GM13977 (cell line): ENCODE measurements at regions not wholly inside any gene's neighbourhood (a gene's known extent, or its start where the extent isn't known, plus 50 kb on each side); places are given as distances from the start of the nearest gene placed in this dataset.

Source experiments
- DNase-seq: peaks from one replicate; pipeline ENCODE4 v3.0.0; 2012; ENCODE audit warnings: low spot score
- in situ Hi-C: fragments of 300-500 bp; cut with MboI; formaldehyde crosslinking; loops from one replicate; pipeline ENCODE4 v1.12.0; 2022; ENCODE audit warnings: low sequenced_read_pairs, low pct_unique_long_range_greater_than_20kb, mixed read lengths, inconsistent platforms; ENCODE audit not compliant: unreplicated experiment
- TF ChIP-seq, protein P1 (sequence below): IDR thresholded peaks from 2 replicates; pipeline ENCODE4 v1.5.1; 2012; ENCODE audit warnings: mild to moderate bottlenecking, control low read depth; ENCODE audit not compliant: insufficient read depth; ENCODE audit errors: extremely low read depth, missing control alignments

DNA sequence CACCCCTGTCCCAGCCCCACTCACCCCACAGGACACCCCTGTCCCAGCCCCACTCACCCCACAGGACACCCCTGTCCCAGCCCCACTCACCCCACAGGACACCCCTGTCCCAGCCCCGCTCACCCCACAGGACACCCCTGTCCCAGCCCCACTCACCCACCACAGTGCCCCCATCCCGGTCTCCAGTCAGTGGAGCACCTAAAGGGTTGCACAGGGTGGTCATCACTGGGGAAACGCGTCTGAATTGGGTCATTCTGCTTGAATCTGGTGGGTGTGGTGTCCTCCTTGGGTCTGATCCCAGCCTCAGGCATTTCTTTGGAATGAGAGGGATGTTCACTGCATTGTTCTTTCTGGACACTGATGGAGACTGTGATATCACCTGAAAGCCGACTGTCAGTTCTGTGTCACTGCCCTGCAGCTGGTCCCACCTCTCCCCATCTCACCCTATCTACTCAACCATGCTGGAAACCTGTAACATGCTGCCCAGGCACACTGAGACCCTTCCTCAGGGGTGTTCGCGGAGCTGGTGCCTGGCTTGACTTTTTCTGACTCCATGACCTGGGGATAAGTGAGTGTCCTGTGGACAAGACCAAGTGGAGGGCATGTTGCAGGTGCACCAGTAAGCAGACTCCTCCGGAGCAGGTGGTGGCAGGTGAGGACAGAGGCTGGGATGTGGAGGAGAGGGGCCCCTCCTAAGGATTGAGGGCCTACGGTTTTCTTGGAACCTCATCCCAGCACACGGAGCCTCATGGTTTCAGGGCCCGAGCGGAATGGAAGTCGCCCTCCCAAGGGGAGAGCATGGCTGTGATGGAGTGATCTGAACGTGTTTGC lies 262.5 kb upstream of the PPP2R2D start:
- TF ChIP-seq, protein P1, sequence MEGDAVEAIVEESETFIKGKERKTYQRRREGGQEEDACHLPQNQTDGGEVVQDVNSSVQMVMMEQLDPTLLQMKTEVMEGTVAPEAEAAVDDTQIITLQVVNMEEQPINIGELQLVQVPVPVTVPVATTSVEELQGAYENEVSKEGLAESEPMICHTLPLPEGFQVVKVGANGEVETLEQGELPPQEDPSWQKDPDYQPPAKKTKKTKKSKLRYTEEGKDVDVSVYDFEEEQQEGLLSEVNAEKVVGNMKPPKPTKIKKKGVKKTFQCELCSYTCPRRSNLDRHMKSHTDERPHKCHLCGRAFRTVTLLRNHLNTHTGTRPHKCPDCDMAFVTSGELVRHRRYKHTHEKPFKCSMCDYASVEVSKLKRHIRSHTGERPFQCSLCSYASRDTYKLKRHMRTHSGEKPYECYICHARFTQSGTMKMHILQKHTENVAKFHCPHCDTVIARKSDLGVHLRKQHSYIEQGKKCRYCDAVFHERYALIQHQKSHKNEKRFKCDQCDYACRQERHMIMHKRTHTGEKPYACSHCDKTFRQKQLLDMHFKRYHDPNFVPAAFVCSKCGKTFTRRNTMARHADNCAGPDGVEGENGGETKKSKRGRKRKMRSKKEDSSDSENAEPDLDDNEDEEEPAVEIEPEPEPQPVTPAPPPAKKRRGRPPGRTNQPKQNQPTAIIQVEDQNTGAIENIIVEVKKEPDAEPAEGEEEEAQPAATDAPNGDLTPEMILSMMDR: no peak
- DNase-seq: no peak
- in situ Hi-C loops: no loop called here

DNA sequence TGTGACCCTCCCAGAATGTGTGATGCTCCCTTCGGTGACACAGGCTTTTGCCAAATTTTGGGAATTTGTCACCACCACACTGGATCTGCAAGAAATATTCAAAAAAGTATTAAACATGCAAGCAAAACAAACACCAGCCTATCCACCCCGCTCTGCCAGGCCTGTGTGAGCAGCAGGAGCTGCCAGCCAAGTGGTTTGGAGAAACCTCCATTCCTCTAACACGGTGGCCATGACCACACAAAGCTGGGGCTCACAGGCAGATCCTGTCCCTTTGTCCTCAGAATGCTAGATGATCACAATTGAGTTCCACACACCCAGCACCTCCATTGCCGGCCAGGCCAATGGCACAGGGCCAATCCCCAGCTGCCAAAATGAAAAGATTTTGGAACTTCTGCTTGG lies 261.9 kb upstream of the PPP2R2D start:
- DNase-seq: no peak
- in situ Hi-C loops: no loop called here
- TF ChIP-seq, protein P1: no peak

DNA sequence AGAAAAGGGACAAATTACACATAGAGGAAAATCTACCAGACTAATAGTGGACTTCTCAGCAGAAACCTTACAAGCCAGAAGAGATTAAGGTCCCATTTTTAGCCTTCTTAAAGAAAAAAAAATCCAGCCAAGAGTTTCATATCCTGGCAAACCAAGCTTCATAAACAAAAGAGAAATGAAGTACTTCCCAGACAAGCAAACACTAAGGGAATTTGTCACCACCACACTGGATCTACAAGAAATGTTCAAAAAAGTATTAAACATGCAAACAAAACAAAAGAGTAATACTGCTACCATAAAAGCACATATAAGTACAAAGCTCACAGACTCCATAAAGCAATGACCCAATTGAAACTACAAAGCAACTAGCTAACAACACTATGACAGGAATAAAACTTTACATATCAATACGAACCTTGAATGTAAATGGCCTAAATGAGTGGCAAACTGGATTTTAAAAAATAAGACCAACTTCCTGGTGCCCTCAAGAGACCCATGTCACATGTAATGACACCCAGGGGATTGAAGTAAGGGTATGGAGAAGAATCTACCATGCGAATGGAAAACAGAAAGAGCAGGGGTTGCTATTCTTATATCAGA lies 260.7 kb upstream of the PPP2R2D start:
- in situ Hi-C loops: no loop called here
- no peak for DNase-seq
- TF ChIP-seq, protein P1: no peak

DNA sequence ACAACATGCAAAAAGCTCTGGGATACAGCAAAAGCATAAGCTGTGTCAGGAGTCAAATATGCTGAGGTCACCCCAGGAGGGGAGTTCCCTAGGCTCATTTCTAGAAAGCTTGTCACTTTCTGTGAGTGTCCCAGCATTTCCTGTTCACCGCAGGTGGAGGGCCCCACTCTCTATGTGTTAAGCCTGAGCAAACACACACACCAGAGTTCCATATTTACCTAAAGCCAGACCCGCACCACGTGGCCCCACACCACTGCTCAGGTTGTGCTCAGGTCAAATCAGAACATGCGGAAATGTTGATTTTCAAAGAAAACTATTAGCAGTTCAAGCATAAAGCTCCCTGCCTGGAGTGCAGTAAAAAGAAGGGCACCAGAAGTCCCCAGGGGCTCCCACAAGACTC lies 259.6 kb upstream of the PPP2R2D start:
- DNase-seq: peak; percentile 77

DNA sequence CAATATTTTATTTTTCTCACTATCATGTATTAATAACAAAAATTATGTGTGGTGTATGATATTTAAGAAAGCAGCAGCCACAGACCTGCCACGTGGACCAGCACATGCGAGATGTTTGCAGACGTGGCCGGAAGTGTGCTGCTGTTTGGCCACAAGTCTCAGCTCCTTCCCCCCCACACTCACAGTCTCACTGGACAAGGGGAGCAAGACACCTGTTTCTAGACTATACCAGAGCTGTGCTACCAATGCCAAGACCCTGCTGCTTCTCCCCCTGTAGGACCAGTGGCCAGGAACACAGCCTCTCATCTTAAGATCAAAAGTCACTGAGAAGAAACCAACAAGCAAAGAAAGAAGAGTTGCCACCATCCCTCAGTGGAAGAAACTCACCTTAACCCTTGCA lies 258.9 kb upstream of the PPP2R2D start:
- TF ChIP-seq, protein P1: no peak
- no peak for DNase-seq
- in situ Hi-C loops: no loop called here

More for the DNA sequence above, 259.6 kb upstream of the PPP2R2D start:
- in situ Hi-C loops: no loop called here
- TF ChIP-seq, protein P1: no peak

DNA sequence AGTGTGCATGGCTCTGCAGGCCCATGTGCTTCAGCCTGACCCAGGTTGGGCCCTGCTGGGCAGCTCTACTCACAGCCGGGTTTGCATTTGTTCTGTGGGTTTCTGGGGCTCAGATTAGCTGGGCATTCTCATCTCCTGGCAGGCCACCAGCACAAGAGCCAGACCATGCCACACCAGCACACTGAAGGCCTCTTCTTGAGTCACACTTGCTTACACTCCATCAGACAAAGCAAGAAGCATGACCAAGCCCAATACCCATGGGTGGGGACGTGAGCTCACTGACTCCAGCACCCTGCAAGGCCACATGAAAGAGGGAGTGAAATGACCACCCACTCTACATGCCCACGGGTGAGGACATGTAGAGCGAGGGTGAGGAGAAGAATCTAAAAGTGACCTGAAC lies 257.8 kb upstream of the PPP2R2D start:
- in situ Hi-C loops: no loop called here
- DNase-seq: no peak
- TF ChIP-seq, protein P1: no peak
